OCI-LY3 (cell line): ENCODE measurements at regions not wholly inside any gene's neighbourhood (a gene's known extent, or its start where the extent isn't known, plus 50 kb on each side); places are given as distances from the start of the nearest gene placed in this dataset.

Experiments used
- EZH2phosphoT487 ChIP-seq: fragments of 200-600 bp; shearing (Covaris generic); IDR thresholded peaks from 2 replicates; pipeline ENCODE4 v1.6.1; 2018; ENCODE audit warnings: antibody characterized with exemption, mixed run types, low read depth
- TF ChIP-seq, protein P1 (sequence below): fragments of 200-600, 300-600 bp; sonication (generic); IDR thresholded peaks from 2 replicates; pipeline ENCODE4 v1.5.1; 2014; ENCODE audit warnings: antibody characterized with exemption, low read length, low read depth

DNA sequence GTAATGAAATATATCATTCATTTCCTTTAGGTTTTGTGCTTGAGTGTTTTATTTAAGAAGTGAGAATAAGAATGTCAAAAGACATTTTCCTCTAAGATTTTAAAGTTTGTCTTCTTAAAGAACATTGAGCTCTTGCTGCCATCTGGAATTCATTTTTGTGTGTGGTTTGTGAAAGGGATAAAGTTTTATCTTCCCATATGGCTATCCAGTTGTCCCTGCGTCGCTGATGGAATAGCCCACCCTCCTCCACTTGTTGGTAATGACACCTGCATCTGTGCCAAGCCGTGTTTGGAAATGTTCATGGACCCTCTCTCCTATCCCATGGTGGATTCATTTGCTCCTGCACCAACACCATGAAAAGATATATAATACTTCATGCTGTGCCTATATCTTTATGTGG lies 901.5 kb downstream of the BRD1 start:
- TF ChIP-seq, protein P1, sequence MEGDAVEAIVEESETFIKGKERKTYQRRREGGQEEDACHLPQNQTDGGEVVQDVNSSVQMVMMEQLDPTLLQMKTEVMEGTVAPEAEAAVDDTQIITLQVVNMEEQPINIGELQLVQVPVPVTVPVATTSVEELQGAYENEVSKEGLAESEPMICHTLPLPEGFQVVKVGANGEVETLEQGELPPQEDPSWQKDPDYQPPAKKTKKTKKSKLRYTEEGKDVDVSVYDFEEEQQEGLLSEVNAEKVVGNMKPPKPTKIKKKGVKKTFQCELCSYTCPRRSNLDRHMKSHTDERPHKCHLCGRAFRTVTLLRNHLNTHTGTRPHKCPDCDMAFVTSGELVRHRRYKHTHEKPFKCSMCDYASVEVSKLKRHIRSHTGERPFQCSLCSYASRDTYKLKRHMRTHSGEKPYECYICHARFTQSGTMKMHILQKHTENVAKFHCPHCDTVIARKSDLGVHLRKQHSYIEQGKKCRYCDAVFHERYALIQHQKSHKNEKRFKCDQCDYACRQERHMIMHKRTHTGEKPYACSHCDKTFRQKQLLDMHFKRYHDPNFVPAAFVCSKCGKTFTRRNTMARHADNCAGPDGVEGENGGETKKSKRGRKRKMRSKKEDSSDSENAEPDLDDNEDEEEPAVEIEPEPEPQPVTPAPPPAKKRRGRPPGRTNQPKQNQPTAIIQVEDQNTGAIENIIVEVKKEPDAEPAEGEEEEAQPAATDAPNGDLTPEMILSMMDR, result no peak
- no peak for TF ChIP-seq EZH2phosphoT487
